SJSA1 (cell line): ENCODE measurements at regions not wholly inside any gene's neighbourhood (a gene's known extent, or its start where the extent isn't known, plus 50 kb on each side); places are given as distances from the start of the nearest gene placed in this dataset.

Experiments
- DNase-seq, 2 experiments: peaks; one replicate each; pipeline ENCODE4 v3.0.0-alpha.2; 2015 to 2020; ENCODE audit warnings: low spot score in 2 of 2, low read depth in 1 of 2
- H3K27ac ChIP-seq: fragments of 250-450 bp; sonication (Bioruptor Pico); 2 replicates; pipeline ENCODE4 v1.5.1; 2020; ENCODE audit warnings: mild to moderate bottlenecking, moderate library complexity
- H3K27me3 ChIP-seq: fragments of 250-450 bp; sonication (Bioruptor Pico); replicated peaks from 2 replicates; pipeline ENCODE4 v1.5.1; 2020; ENCODE audit warnings: mild to moderate bottlenecking, moderate library complexity
- H3K36me3 ChIP-seq: fragments of 250-450 bp; sonication (Bioruptor Pico); 2 replicates; pipeline ENCODE4 v1.5.1; 2020; ENCODE audit warnings: mild to moderate bottlenecking
- H3K4me1 ChIP-seq: fragments of 250-450 bp; sonication (Bioruptor Pico); replicated peaks from 2 replicates; pipeline ENCODE4 v1.6.1; 2021; ENCODE audit warnings: mild to moderate bottlenecking
- H3K4me3 ChIP-seq: fragments of 250-450 bp; sonication (Bioruptor Pico); 2 replicates; pipeline ENCODE4 v1.5.1; 2020; ENCODE audit warnings: mild to moderate bottlenecking
- H3K9me3 ChIP-seq: fragments of 250-450 bp; sonication (Bioruptor Pico); replicated peaks from 2 replicates; pipeline ENCODE4 v1.5.1; 2020; ENCODE audit warnings: mild to moderate bottlenecking

GRCh38 chr10:78762086-78762630 lies 306.6 kb upstream of the ZMIZ1 start:
- DNase-seq: no peak
- Histone ChIP-seq H3K4me3 (no peak overlapping the region), H3K4me1 (peaks cover 26% of the 10 kb centered on the region), H3K9me3 (no peaks in the 10 kb centered on the region), H3K27ac (no peak overlapping the region), H3K27me3 (no peaks in the 10 kb centered on the region), H3K36me3 (no peaks in the 10 kb centered on the region)

DNA sequence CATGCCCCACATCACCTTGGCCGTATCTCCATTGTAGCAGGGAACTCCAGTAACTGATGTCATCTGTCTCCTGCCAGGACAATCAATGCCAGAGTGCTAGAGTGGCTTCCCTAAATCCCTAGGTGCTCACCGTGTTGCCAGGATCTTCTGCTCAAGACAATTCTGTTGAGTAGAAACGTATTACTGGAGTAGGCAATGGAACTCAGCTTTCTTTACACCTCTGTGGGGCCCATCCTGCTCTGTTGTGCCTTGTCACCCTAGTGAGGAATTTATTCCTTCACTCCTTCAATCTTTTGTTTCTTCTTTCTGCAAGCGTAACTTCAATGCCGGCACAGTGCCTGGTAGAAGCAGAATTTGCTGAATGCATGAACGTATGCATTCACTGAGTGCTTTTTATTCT lies 305.5 kb upstream of the ZMIZ1 start:
- Histone ChIP-seq H3K27ac (no peak overlapping the region), H3K9me3 (no peaks in the 10 kb centered on the region; the same call in 1 of the 2 replicates), H3K4me1 (peaks cover 20% of the 10 kb centered on the region), H3K27me3 (no peaks in the 10 kb centered on the region), H3K36me3 (no peaks in the 10 kb centered on the region), H3K4me3 (no peak overlapping the region)
- DNase-seq: no peak

DNA sequence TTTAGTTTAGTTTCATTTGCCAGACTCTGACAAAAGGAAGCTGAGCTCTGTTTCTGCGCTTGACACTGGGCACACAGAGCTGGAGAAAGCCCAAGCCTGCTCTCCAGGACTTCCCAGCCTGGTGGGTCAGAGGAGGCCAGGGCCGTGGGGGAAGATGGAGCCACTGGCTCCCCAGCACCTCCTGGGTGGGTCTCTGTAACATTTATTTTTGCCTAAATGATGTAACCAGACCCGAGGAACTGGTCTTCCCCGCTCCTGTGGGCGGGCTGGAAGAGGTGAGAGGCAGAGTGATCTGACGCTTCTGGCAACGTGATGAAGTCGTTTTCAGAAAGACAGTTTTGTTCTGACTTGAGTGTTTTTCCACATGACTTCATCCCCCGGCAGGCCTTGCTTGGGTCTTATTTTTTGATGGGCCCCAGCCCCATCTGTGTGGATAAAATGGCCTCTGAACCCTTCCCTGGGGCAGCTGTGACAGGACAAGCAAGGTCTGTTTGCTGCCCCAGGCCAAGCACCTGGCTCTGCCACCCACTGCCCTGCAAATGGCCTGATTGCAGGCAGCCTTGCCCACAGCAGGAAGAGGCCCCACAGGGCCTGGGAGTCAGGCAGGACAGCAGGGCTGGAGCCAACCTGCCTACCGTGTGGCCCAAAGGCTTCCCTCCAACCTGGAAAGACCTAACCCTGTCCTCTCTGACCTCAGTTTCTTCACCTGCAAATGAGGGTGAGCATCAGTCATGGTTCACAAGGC lies 304.9 kb upstream of the ZMIZ1 start:
- H3K4me3 ChIP-seq: no peak overlapping the region
- no peak for DNase-seq
- H3K27me3 ChIP-seq: no peaks in the 10 kb centered on the region
- H3K9me3 ChIP-seq: no peaks in the 10 kb centered on the region; the same call in 1 of the 2 replicates
- no peak overlapping the region for H3K27ac ChIP-seq
- H3K36me3 ChIP-seq: no peaks in the 10 kb centered on the region
- peaks cover 25% of the 10 kb centered on the region for H3K4me1 ChIP-seq

DNA sequence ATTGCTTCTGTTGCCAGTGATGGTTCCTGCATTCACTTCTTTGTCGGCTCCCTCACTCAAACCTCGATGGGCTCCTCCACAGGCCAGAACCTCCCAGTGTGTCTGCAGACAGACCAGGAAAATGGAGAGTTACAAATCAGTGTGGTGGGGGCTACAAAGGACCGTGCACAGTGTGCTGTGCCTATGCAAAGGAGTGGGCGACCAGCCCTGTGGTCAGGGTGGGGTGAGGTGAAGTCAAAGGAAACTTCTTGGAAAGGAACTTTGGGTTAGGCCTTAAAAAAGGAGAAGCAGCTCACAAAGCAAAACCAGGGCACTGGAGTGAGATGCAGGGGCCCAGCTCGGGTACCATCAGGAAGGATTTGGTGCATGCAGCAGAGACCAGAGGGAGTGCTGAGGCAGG lies 304.3 kb upstream of the ZMIZ1 start:
- Histone ChIP-seq H3K9me3 (no peaks in the 10 kb centered on the region; the same call in 1 of the 2 replicates), H3K4me1 (peaks cover 30% of the 10 kb centered on the region), H3K4me3 (no peak overlapping the region), H3K27me3 (no peaks in the 10 kb centered on the region), H3K27ac (no peak overlapping the region), H3K36me3 (no peaks in the 10 kb centered on the region)
- no peak for DNase-seq

- Histone ChIP-seq H3K9me3 (no peaks in the 10 kb centered on the region; the same call in 1 of the 2 replicates), H3K27me3 (no peaks in the 10 kb centered on the region), H3K36me3 (no peaks in the 10 kb centered on the region), H3K27ac (no peak overlapping the region), H3K4me1 (peaks cover 34% of the 10 kb centered on the region), H3K4me3 (no peak overlapping the region)
- no peak for DNase-seq
Observed at GRCh38 chr10:78764846-78765430, 303.8 kb upstream of the ZMIZ1 start.

GRCh38 chr10:78765726-78766335 lies 302.9 kb upstream of the ZMIZ1 start:
- H3K4me3 ChIP-seq: no peak overlapping the region
- peaks cover 43% of the 10 kb centered on the region for H3K4me1 ChIP-seq
- no peak overlapping the region for H3K27ac ChIP-seq
- H3K36me3 ChIP-seq: no peaks in the 10 kb centered on the region
- no peaks in the 10 kb centered on the region for H3K27me3 ChIP-seq
- no peak for DNase-seq
- H3K9me3 ChIP-seq: no peaks in the 10 kb centered on the region; the same call in 1 of the 2 replicates

DNA sequence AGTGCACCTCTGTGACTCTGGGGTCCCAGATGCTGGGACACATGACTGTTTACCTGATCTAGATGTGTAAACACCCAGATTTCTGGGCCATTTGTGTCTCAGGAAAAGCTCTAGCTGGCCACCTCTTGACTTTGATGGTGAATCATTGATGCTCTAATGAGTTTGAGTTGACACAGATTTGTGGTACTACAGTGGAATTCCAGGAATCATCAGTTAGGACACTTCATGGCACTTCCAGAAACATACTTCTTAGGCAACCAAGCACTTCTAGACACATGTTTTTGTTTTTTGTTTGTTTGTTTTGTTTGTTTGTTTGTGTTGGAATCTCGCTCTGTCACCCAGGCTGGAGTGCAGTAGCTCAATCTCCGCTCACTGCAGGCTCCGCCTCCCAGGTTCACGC lies 302.2 kb upstream of the ZMIZ1 start:
- Histone ChIP-seq H3K4me1 (peaks cover 43% of the 10 kb centered on the region), H3K4me3 (no peak overlapping the region), H3K36me3 (no peaks in the 10 kb centered on the region), H3K9me3 (no peaks in the 10 kb centered on the region; the same call in 1 of the 2 replicates), H3K27ac (no peak overlapping the region), H3K27me3 (no peaks in the 10 kb centered on the region)
- DNase-seq: no peak

DNA sequence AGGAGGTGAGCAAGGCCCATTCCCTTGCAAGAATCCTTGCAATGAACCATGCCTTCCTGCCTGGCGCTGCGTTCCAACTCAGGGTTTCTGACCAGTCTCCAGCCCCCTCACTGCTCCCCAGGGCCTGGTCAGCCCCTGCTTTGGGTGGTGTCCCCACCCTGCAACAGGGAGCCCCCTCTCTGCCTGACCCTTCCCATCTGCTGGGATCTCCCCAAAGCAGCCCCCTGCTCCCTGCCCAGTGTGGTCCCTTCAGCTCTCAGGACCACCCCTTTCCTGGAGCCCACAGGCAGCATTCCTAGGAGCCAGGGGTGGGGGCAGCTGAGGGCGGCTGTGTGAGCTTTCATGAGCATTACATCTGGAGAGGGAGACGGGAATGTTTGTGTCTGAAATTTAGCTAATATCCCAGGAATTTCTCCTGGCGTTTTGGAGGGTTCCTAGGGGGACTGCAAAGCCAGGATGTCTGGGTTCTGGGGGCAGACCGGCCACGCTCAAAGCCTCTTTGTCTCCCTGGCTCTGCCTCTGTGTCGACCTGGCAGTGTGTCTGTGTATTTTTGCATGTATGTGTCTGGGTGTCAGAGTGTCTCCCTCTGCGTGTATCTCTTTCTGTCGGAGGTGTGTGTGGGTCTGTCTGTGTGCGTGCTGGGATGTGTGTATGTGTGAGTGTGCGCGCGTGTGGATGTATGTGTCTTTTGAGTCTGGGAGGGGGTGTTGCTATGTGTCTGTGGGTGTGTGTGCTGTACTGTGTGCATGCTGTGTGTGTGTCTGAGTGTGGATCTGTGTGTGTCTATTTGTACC lies 300.5 kb upstream of the ZMIZ1 start:
- DNase-seq: peak in 1 of 2 experiments; percentile 40
- Histone ChIP-seq H3K27ac (no peak overlapping the region), H3K36me3 (no peaks in the 10 kb centered on the region), H3K27me3 (no peaks in the 10 kb centered on the region), H3K9me3 (no peaks in the 10 kb centered on the region; the same call in 1 of the 2 replicates), H3K4me1 (peaks cover 36% of the 10 kb centered on the region), H3K4me3 (no peak overlapping the region)

DNA sequence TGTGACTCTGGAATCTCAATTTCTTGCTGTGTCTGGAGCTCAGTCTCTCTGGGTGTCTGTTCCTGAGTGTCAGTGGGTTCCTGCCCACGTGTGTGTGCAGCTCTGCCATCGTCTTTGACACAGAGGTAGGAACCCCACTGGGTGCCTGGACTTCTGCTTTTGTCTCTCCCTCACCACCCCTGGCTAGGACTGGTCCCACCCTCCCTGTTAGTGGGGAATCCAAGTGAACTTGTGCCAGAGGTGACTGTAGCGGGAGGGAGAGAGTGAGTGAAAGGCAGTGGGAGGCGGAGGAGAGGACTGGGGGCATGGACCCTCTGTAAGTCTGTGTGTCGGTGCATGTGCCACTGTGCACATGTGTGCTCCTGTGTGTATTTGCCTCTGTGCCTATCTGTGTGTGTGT lies 299.9 kb upstream of the ZMIZ1 start:
- H3K36me3 ChIP-seq: no peaks in the 10 kb centered on the region
- H3K4me3 ChIP-seq: no peak overlapping the region
- DNase-seq: no peak
- no peaks in the 10 kb centered on the region; the same call in 1 of the 2 replicates for H3K9me3 ChIP-seq
- no peaks in the 10 kb centered on the region for H3K27me3 ChIP-seq
- peaks cover 38% of the 10 kb centered on the region for H3K4me1 ChIP-seq
- H3K27ac ChIP-seq: no peak overlapping the region

- Histone ChIP-seq H3K36me3 (no peaks in the 10 kb centered on the region), H3K9me3 (no peaks in the 10 kb centered on the region; the same call in 1 of the 2 replicates), H3K4me3 (no peak overlapping the region), H3K4me1 (peaks cover 44% of the 10 kb centered on the region), H3K27me3 (no peaks in the 10 kb centered on the region), H3K27ac (no peak overlapping the region)
- no peak for DNase-seq
Observed at GRCh38 chr10:78769526-78769925, 299.2 kb upstream of the ZMIZ1 start.

- Histone ChIP-seq H3K36me3 (no peaks in the 10 kb centered on the region), H3K27me3 (no peaks in the 10 kb centered on the region), H3K4me1 (peaks cover 52% of the 10 kb centered on the region), H3K27ac (no peak overlapping the region), H3K9me3 (no peaks in the 10 kb centered on the region; the same call in 1 of the 2 replicates), H3K4me3 (no peak overlapping the region)
- peak in 1 of 2 experiments; percentile 31 for DNase-seq
Observed at GRCh38 chr10:78770167-78771090, 298.3 kb upstream of the ZMIZ1 start.

DNA sequence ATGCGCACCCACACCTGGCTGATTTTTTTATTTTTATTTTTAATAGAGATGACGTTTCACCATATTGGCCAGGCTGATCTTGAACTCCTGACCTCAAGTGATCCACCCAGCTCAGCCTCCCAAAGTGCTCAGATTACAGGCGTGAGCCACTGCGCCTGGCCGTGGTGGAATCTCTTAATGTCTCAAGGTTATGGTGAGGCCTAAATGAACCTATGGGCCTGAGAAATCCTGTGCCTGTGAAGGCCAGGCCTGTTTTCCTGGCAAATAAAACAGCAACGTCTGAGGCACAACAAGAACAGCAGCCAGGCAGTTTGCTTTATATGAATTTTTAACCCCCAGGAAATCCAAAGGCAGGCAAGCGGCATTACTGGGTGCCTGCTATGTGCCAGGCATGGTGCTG lies 297.5 kb upstream of the ZMIZ1 start:
- Histone ChIP-seq H3K36me3 (no peaks in the 10 kb centered on the region), H3K9me3 (no peaks in the 10 kb centered on the region; the same call in 1 of the 2 replicates), H3K27me3 (no peaks in the 10 kb centered on the region), H3K27ac (no peak overlapping the region), H3K4me3 (no peak overlapping the region), H3K4me1 (peaks cover 56% of the 10 kb centered on the region)
- no peak for DNase-seq
